Fibroblast of skin of right biceps (primary cell): ENCODE measurements at regions not wholly inside any gene's neighbourhood (a gene's known extent, or its start where the extent isn't known, plus 50 kb on each side); places are given as distances from the start of the nearest gene placed in this dataset.

Source experiments
- DNase-seq: peaks from one replicate; pipeline ENCODE4 v3.0.0-alpha.2; 2013

GRCh38 chr10:57864765-57865680 is 402.7 kb downstream of the IPMK start:
- DNase-seq, result no peak

GRCh38 chr10:57849691-57850357 is 417.9 kb downstream of the IPMK start:
- DNase-seq, result peak; percentile 2

GRCh38 chr10:57846307-57847065 is 421.2 kb downstream of the IPMK start:
- no peak for DNase-seq

- DNase-seq, result no peak
Observed at GRCh38 chr10:57844387-57844998, 423.2 kb downstream of the IPMK start.

- DNase-seq, result no peak
Observed at GRCh38 chr10:57830877-57831560, 436.7 kb downstream of the IPMK start.

- DNase-seq, result no peak
Observed at GRCh38 chr10:57825015-57825414, 442.7 kb downstream of the IPMK start.

GRCh38 chr10:57823398-57823797 is 444.3 kb downstream of the IPMK start:
- no peak for DNase-seq

GRCh38 chr10:57822965-57823364 is 444.7 kb downstream of the IPMK start:
- no peak for DNase-seq

GRCh38 chr10:57818522-57818921 is 449.2 kb downstream of the IPMK start:
- DNase-seq, result no peak

GRCh38 chr10:57817741-57818140 is 450.0 kb downstream of the IPMK start:
- no peak for DNase-seq

GRCh38 chr10:57815949-57816348 is 451.7 kb downstream of the IPMK start:
- DNase-seq, result no peak

- no peak for DNase-seq
Observed at GRCh38 chr10:57809961-57810360, 457.7 kb downstream of the IPMK start.

- DNase-seq, result no peak
Observed at GRCh38 chr10:57807906-57808305, 459.8 kb downstream of the IPMK start.

- DNase-seq, result no peak
Observed at GRCh38 chr10:57806675-57807074, 461.0 kb downstream of the IPMK start.

- no peak for DNase-seq
Observed at GRCh38 chr10:57799625-57800024, 468.1 kb downstream of the IPMK start.

GRCh38 chr10:57798830-57799229 is 468.9 kb downstream of the IPMK start:
- DNase-seq, result no peak

GRCh38 chr10:57791546-57791945 is 476.1 kb downstream of the IPMK start:
- DNase-seq, result no peak

- no peak for DNase-seq
Observed at GRCh38 chr10:57790703-57791102, 477.0 kb downstream of the IPMK start.

GRCh38 chr10:57788117-57788516 is 479.6 kb downstream of the IPMK start:
- no peak for DNase-seq

GRCh38 chr10:57786850-57787750 is 480.6 kb downstream of the IPMK start:
- no peak for DNase-seq

- DNase-seq, result no peak
Observed at GRCh38 chr10:57786331-57786730, 481.4 kb downstream of the IPMK start.
